Muscle layer of colon (tissue), 2 donors: ENCODE measurements at regions not wholly inside any gene's neighbourhood (a gene's known extent, or its start where the extent isn't known, plus 50 kb on each side); places are given as distances from the start of the nearest gene placed in this dataset.

Experiments
- H3K27ac ChIP-seq: one replicate; pipeline ENCODE4 v1.7.0; 2013; ENCODE audit warnings: low read depth, mild to moderate bottlenecking, low read length, moderate library complexity
- H3K27me3 ChIP-seq, 2 donors: one replicate each; pipeline ENCODE4 v1.7.0; 2013; ENCODE audit warnings: low read length in 2 of 2, mild to moderate bottlenecking in 2 of 2; ENCODE audit not compliant: insufficient read depth in 2 of 2, control insufficient read depth in 1 of 2
- H3K36me3 ChIP-seq: one replicate; pipeline ENCODE4 v1.7.0; 2013; ENCODE audit warnings: mild to moderate bottlenecking, low read length; ENCODE audit not compliant: insufficient read depth
- H3K4me1 ChIP-seq: one replicate; pipeline ENCODE4 v1.7.0; 2013; ENCODE audit warnings: mild to moderate bottlenecking, low read length; ENCODE audit not compliant: insufficient read depth
- H3K4me3 ChIP-seq, 2 donors: one replicate each; pipeline ENCODE4 v1.7.0; 2013; ENCODE audit warnings: low read length in 2 of 2, low read depth in 1 of 2, mild to moderate bottlenecking in 1 of 2, moderate library complexity in 1 of 2
- H3K9ac ChIP-seq: one replicate; pipeline ENCODE4 v1.7.0; 2013; ENCODE audit warnings: low read length
- H3K9me3 ChIP-seq: one replicate; pipeline ENCODE4 v1.7.0; 2013; ENCODE audit warnings: mild to moderate bottlenecking, low read length
- donor health status: abdominal sarcoma.
- donor health status: Adenocarcinoma of cecum.

DNA sequence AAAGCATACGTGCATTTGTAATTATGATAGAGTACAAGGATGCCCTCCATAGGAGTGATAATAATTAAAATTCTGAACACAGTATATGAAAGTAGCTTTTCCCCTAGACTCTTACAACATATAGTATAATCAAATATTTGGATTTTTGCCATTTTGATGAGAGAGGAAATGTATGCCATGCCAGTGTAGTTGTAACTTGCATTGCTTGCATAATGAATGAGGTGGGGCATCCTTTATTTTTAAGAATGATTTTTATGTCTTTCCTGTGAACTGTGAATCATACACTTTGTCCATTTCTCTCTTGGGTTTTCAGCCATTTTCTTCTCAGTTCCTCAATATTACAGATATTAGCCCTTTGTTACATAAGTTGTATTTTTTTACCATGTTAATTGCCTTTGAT lies 197.5 kb downstream of the SCG2 start:
- Histone ChIP-seq H3K27me3 (peaks cover 0 to 3% of the 10 kb centered on the region in 2 donors), H3K27ac (no peak overlapping the region), H3K4me3 (no peak overlapping the region), H3K9me3 (no peaks in the 10 kb centered on the region), H3K9ac (no peak overlapping the region), H3K4me1 (no peaks in the 10 kb centered on the region), H3K36me3 (no peaks in the 10 kb centered on the region)

DNA sequence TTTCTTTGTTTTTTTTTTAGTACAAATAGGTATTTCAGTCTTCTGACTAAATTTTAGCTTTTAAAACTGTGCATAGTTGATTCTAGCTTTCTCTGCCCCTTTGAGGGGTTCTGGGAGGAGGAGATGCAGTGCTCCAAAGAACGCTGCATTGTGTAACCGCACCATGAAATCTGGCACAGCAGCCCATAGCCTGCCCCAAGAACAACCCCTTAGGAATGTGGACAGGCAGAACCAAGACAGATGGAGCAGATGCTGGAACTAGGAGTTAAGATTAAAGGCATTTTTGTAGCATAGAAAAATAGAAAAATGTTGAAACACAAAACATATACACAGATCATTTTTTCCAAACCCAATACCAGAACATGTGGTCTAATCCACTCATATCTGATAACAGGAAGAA lies 187.5 kb downstream of the SCG2 start:
- H3K27me3 ChIP-seq, result no peaks in the 10 kb centered on the region
- H3K9me3 ChIP-seq, result no peaks in the 10 kb centered on the region
- no peak overlapping the region for H3K9ac ChIP-seq
- H3K4me1 ChIP-seq, result peaks cover 8% of the 10 kb centered on the region
- H3K4me3 ChIP-seq, result no peak overlapping the region
- no peaks in the 10 kb centered on the region for H3K36me3 ChIP-seq
- H3K27ac ChIP-seq, result no peak overlapping the region

DNA sequence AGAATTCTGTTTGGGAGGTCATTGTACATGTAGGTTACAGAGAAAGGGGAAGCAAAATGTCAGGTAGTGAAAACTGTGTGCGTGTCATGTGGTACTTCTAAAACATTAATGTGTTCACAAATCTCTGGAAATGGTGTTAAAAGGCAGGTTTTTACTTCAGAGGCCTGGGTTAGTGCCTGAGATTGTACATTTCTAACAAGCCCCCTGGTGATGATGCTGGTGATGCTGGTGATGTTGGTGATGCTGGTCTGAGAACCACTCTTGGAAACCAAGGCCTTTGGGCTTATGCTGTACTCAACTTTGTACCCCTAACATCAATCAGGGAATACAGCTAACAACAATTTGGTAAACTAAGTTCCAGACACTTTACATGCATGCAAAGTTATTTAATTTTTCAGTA lies 187.1 kb downstream of the SCG2 start:
- Histone ChIP-seq H3K27me3 (no peaks in the 10 kb centered on the region), H3K36me3 (no peaks in the 10 kb centered on the region), H3K4me3 (no peak overlapping the region), H3K9ac (no peak overlapping the region), H3K27ac (no peak overlapping the region), H3K9me3 (no peaks in the 10 kb centered on the region), H3K4me1 (peaks cover 8% of the 10 kb centered on the region)

GRCh38 chr2:223416815-223417610 lies 185.1 kb downstream of the SCG2 start:
- Histone ChIP-seq H3K9me3 (no peaks in the 10 kb centered on the region), H3K27ac (no peak overlapping the region), H3K9ac (no peak overlapping the region), H3K27me3 (no peaks in the 10 kb centered on the region), H3K36me3 (no peaks in the 10 kb centered on the region), H3K4me3 (no peak overlapping the region), H3K4me1 (peaks cover 8% of the 10 kb centered on the region)

DNA sequence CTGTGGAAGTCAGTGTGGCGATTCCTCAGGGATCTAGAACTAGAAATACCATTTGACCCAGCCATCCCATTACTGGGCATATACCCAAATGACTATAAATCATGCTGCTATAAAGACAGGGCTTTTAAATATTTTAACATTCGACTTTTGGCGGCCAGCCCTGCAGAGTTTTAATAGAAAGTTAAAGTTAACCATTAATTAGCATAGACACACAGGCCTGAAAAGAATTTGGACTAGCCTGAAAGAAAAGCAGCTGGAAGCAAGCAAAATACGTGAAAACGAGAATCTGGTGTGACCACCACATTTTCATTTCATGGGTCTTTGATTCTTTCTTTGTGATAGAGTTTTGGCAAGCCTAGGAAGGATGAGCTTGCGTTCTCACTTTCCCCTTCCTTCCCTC lies 184.0 kb downstream of the SCG2 start:
- no peak overlapping the region for H3K27ac ChIP-seq
- H3K4me1 ChIP-seq, result peaks cover 8% of the 10 kb centered on the region

GRCh38 chr2:223418604-223419199 lies 183.5 kb downstream of the SCG2 start:
- no peak overlapping the region for H3K27ac ChIP-seq
- H3K27me3 ChIP-seq, result no peaks in the 10 kb centered on the region
- no peak overlapping the region for H3K4me3 ChIP-seq
- H3K9ac ChIP-seq, result no peak overlapping the region
- no peaks in the 10 kb centered on the region for H3K36me3 ChIP-seq
- no peaks in the 10 kb centered on the region for H3K9me3 ChIP-seq
- H3K4me1 ChIP-seq, result peaks cover 8% of the 10 kb centered on the region

More for the DNA sequence above, 184.0 kb downstream of the SCG2 start:
- Histone ChIP-seq H3K27me3 (no peaks in the 10 kb centered on the region), H3K4me3 (no peak overlapping the region), H3K36me3 (no peaks in the 10 kb centered on the region), H3K9me3 (no peaks in the 10 kb centered on the region), H3K9ac (no peak overlapping the region)

DNA sequence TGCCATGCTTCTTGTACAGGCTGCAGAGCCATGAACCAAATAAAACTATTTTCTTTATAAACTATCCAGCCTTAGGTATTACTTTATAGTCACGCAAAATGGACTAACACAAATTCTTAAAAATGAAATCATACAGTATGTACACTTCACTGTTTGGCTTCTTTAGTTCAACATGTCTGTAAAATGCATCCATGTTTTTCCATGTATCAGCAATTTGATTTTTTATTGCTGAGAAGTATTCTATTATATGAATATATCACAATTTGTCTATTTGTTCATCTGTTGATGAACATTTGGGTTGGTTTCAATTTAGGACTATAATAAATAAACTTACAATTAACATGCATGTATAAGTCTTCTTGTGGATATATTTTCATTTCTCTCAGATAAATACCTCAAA lies 182.1 kb downstream of the SCG2 start:
- no peaks in the 10 kb centered on the region for H3K36me3 ChIP-seq
- H3K9ac ChIP-seq, result no peak overlapping the region
- peaks cover 8% of the 10 kb centered on the region for H3K4me1 ChIP-seq
- H3K9me3 ChIP-seq, result no peaks in the 10 kb centered on the region
- no peak overlapping the region for H3K4me3 ChIP-seq
- H3K27me3 ChIP-seq, result no peaks in the 10 kb centered on the region
- no peak overlapping the region for H3K27ac ChIP-seq

GRCh38 chr2:223431479-223431878 lies 170.7 kb downstream of the SCG2 start:
- no peaks in the 10 kb centered on the region for H3K36me3 ChIP-seq
- no peaks in the 10 kb centered on the region for H3K4me1 ChIP-seq
- H3K4me3 ChIP-seq, result no peak overlapping the region
- H3K27me3 ChIP-seq, result no peaks in the 10 kb centered on the region
- no peak overlapping the region for H3K27ac ChIP-seq
- no peaks in the 10 kb centered on the region for H3K9me3 ChIP-seq
- no peak overlapping the region for H3K9ac ChIP-seq

DNA sequence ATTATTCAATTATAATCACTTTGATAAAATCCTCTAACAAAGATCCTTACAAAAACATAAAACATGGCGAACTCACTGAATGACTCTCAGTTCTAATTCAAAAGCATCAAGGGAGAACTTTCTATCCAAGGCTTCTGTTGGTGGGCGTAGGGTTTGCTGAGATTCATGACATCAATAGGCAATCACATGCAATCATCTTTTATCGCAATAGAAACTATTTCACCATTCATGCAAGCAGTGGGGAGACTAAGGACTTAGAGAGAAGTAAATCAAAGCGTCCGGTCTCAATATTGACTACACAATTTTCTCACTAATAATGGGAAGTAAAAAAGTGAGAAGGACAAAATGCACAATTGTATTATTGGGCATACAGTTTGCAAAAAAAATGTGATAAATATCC lies 168.7 kb downstream of the SCG2 start:
- Histone ChIP-seq H3K27ac (no peak overlapping the region), H3K9ac (no peak overlapping the region), H3K4me1 (no peaks in the 10 kb centered on the region), H3K27me3 (no peaks in the 10 kb centered on the region), H3K36me3 (no peaks in the 10 kb centered on the region), H3K9me3 (no peaks in the 10 kb centered on the region), H3K4me3 (no peak overlapping the region)

GRCh38 chr2:223437788-223438187 lies 164.4 kb downstream of the SCG2 start:
- no peaks in the 10 kb centered on the region for H3K36me3 ChIP-seq
- H3K4me1 ChIP-seq, result no peaks in the 10 kb centered on the region
- H3K9me3 ChIP-seq, result no peaks in the 10 kb centered on the region
- no peak overlapping the region for H3K9ac ChIP-seq
- no peak overlapping the region for H3K4me3 ChIP-seq
- H3K27ac ChIP-seq, result no peak overlapping the region
- no peaks in the 10 kb centered on the region for H3K27me3 ChIP-seq

DNA sequence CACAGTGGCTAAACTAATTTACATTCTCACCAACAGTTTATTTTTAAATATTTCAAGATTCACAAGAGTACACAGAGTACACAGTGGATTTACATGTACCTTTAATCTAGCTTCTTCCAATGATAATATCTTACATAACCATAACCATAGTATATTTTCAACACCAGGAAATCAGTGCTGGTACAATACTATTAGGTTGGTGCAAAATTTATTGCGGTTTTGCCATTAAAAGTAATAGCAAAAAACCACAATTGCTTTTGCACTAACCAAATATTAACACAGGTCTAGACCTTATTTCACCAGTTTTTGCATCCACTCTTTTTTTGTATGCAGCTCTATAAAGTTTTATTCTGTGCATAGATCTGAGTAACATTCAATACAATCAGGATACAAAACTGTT lies 163.0 kb downstream of the SCG2 start:
- H3K9me3 ChIP-seq, result no peaks in the 10 kb centered on the region
- no peaks in the 10 kb centered on the region for H3K27me3 ChIP-seq
- H3K9ac ChIP-seq, result no peak overlapping the region
- no peaks in the 10 kb centered on the region for H3K36me3 ChIP-seq
- H3K27ac ChIP-seq, result no peak overlapping the region
- no peaks in the 10 kb centered on the region for H3K4me1 ChIP-seq
- no peak overlapping the region for H3K4me3 ChIP-seq

DNA sequence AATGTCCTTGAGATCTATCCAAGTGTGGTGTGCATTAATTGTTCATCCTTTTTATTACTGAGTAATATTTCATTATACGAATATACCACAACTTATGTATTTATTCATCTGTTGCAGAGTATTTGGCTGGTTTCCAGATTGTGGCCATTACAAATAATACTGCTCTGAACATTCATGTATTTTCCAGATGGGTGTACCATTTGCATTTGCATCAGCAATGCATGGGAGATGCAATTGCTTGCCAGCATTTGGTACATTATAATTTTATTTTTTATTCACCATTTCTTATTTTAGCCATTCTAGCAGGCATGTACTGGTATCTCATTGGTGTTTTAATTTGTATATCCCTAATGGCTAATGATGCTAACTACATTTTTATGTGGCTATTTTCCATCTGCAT lies 162.4 kb downstream of the SCG2 start:
- no peaks in the 10 kb centered on the region for H3K9me3 ChIP-seq
- H3K4me1 ChIP-seq, result no peaks in the 10 kb centered on the region
- no peaks in the 10 kb centered on the region for H3K27me3 ChIP-seq
- H3K27ac ChIP-seq, result no peak overlapping the region
- no peak overlapping the region for H3K9ac ChIP-seq
- no peak overlapping the region for H3K4me3 ChIP-seq
- no peaks in the 10 kb centered on the region for H3K36me3 ChIP-seq
